ENCODE measurements at regions not wholly inside any gene's neighbourhood (a gene's known extent, or its start where the extent isn't known, plus 50 kb on each side); places are given as distances from the start of the nearest gene placed in this dataset.

DNA sequence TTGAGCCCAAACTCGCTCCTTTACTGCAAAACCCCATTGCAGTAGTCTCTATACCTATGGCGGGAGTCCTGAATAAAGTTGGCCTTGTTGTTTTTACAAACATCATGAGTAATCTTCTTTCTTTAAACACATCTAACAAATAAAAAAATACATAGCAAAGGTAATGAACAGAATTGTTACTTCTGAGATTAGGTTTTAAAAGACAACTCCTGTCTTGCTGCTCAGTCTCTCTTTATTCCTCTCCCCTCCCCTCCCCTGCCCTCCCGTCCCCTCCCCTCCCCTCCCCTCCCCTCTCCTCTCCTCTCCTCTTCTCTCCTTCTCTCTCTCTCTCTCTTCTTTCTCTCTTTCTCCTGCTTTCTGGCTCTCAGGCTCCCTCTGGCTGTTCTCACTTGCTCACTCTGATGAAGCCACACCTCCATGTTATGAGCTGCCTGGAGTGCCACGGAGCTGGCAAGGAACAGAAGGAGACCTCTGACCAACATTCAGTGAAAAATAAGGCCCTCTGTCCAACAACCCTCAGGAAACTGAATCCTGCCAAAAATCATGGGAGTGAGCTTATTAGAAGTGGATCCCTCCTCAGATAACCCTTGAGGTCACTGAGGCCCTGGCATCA, 300.7 kb upstream of the MIR17HG start:
- no peak for DNase-seq (ENCODE audit: low read depth, low spot score)
- no peaks in the 10 kb centered on the region for H3K9me2 ChIP-seq (ENCODE audit: insufficient read depth)
- no peaks in the 10 kb centered on the region for H3K79me2 ChIP-seq (ENCODE audit: insufficient read depth, low read length)
- H3K4me1 ChIP-seq (ENCODE audit: control insufficient read depth in 1 of 2, insufficient read depth in 2 of 2, low read length in 2 of 2): no peaks in the 10 kb centered on the region
- ChIA-PET RAD21 (ENCODE audit: low non-redundant PET in 1 of 2, low total read pairs in 2 of 2, uncharacterized antibody in 2 of 2, unreplicated experiment in 2 of 2) (no interaction called here), CTCF (interaction anchor here (0.6 kb wide), 1 partner anchor 31 kb away, joined by 4 read pairs; no protein-coding TSS in a partner anchor), POLR2A (no interaction called here)
- no peak overlapping the region for H3K9ac ChIP-seq (ENCODE audit: low read length)
- H3K9me3 ChIP-seq (ENCODE audit: control insufficient read depth in 1 of 2, insufficient read depth in 1 of 2, low read depth in 1 of 2, low read length in 2 of 2): 0 out of 4 replicates have a peak, but pooled peaks cover 0 to 3% of the 10 kb centered on the region in 2 experiments
- no TSS peak for BruUV-seq (replicated peaks)
- TF ChIP-seq SP1 (IDR thresholded peaks at IDR 0.05; ENCODE audit: low read depth) (no peak), ELF1 (IDR thresholded peaks at IDR 0.05; ENCODE audit: borderline replicate concordance, low read depth) (no peak), EZH2 (IDR thresholded peaks at IDR 0.05) (no peak), SIN3A (IDR thresholded peaks at IDR 0.05; ENCODE audit: low read depth) (no peak), REST (IDR thresholded peaks at IDR 0.05; ENCODE audit: low read depth) (no peak), SRF (IDR thresholded peaks at IDR 0.05; ENCODE audit: low read depth) (no peak), EGR1 (IDR thresholded peaks at IDR 0.05; ENCODE audit: low read depth) (no peak), POLR2AphosphoS5 (IDR thresholded peaks at IDR 0.05; ENCODE audit: low read depth, low read length) (no peak)
- ATAC-seq: peak; percentile 59
- no peaks in the 10 kb centered on the region for H3K36me3 ChIP-seq (ENCODE audit: control insufficient read depth in 1 of 2, insufficient read depth in 2 of 2, low read length in 2 of 2)
- no peak overlapping the region for H3K4me3 ChIP-seq (replicated peaks in 1 of 2; ENCODE audit: low read depth in 1 of 2, low read length in 2 of 2)
- intact Hi-C loops (cut with micrococcal nuclease): no loop called here
- no peaks in the 10 kb centered on the region for H4K20me1 ChIP-seq (ENCODE audit: insufficient read depth)
- H3K27me3 ChIP-seq (ENCODE audit: insufficient read depth, low read length): no peaks in the 10 kb centered on the region
- H2AFZ ChIP-seq (ENCODE audit: low read depth, low read length, poor library complexity, severe bottlenecking): no peak overlapping the region
- no peak overlapping the region for H3K4me2 ChIP-seq (ENCODE audit: low read length)
- H3K27ac ChIP-seq (ENCODE audit: low read depth, low read length): no peak overlapping the region

Measured in HCT116 (cell line).